SK-N-SH (cell line): ENCODE measurements at regions not wholly inside any gene's neighbourhood (a gene's known extent, or its start where the extent isn't known, plus 50 kb on each side); places are given as distances from the start of the nearest gene placed in this dataset.
"Not testable (repeated sequence)": the region's sequence is repeated elsewhere in the genome, so short reads cannot be mapped to it uniquely, and the experiment has no call there.

Source experiments
- CTCF ChIA-PET: fragments of 300-600, 350-600 bp; formaldehyde crosslinking; extraction: SDS; loops from one replicate; lab custom pipeline; 2021; lab: Yijun Ruan, JAX
- POLR2A ChIA-PET: fragments of 350-600 bp; sonication (Branson Sonifier 250); formaldehyde crosslinking; extraction: SDS; loops from one replicate; lab custom pipeline; 2020; ENCODE audit warnings: antibody characterized with exemption, inconsistent platforms; lab: Yijun Ruan, JAX
- DNase-seq: peaks from one replicate; pipeline ENCODE4 v3.0.0; 2012
- H2AFZ ChIP-seq: fragments of 200-600 bp; sonication (generic); 2 replicates; pipeline ENCODE4 v1.8.1; 2016; ENCODE audit warnings: antibody characterized with exemption, mild to moderate bottlenecking, low read depth
- H3F3A ChIP-seq: fragments of 200-600 bp; sonication (generic); replicated peaks from 2 replicates; pipeline ENCODE3; 2016; ENCODE audit warnings: antibody characterized with exemption, mild to moderate bottlenecking; ENCODE audit not compliant: insufficient read depth
- H3K27ac ChIP-seq, 2 experiments: fragments of 200-500 bp in 1 of 2; fragments of 200-600 bp in 1 of 2; sonication (Bioruptor generic) in 1 of 2; sonication (generic), shearing (Covaris generic) in 1 of 2; 2 replicates each; pipeline versions ENCODE4 v1.5.1 to v1.6.1; 2014 to 2016; ENCODE audit warnings: low read depth in 2 of 2, inconsistent platforms in 1 of 2, low read length in 1 of 2, mild to moderate bottlenecking in 1 of 2, mixed read lengths in 1 of 2
- H3K27me3 ChIP-seq: fragments of 200-600 bp; sonication (generic), shearing (Covaris generic); 2 replicates; pipeline ENCODE4 v1.6.1; 2016; ENCODE audit warnings: mixed run types; ENCODE audit not compliant: insufficient read depth
- H3K36me3 ChIP-seq, 2 experiments: fragments of 200-500 bp in 1 of 2; fragments of 200-600 bp in 1 of 2; sonication (Bioruptor generic) in 1 of 2; sonication (generic) in 1 of 2; replicated peaks in 1 of 2; 2 replicates each; pipeline versions ENCODE3 to v1.5.1; 2014 to 2016; ENCODE audit warnings: low read length in 1 of 2, mild to moderate bottlenecking in 1 of 2; ENCODE audit not compliant: insufficient read depth in 2 of 2, control insufficient read depth in 1 of 2
- H3K4me1 ChIP-seq, 2 experiments: fragments of 200-500 bp in 1 of 2; fragments of 200-600 bp in 1 of 2; sonication (Bioruptor generic) in 1 of 2; sonication (generic), shearing (Covaris generic) in 1 of 2; 2 replicates each; pipeline versions ENCODE4 v1.5.1 to v1.6.1; 2014 to 2016; ENCODE audit warnings: low read depth in 1 of 2, low read length in 1 of 2, mixed run types in 1 of 2; ENCODE audit not compliant: insufficient read depth in 2 of 2, control insufficient read depth in 1 of 2
- H3K4me2 ChIP-seq: fragments of 200-600 bp; sonication (generic), shearing (Covaris generic); 2 replicates; pipeline ENCODE4 v1.6.1; 2017; ENCODE audit warnings: mixed run types
- H3K4me3 ChIP-seq, 2 experiments: fragments of 200-500 bp in 1 of 2; fragments of 200-600 bp in 1 of 2; sonication (Bioruptor generic) in 1 of 2; sonication (generic), shearing (Covaris generic) in 1 of 2; 2 replicates each; pipeline versions ENCODE4 v1.5.1 to v1.8.1; 2014 to 2016; ENCODE audit warnings: low read depth in 2 of 2, inconsistent platforms in 1 of 2, low read length in 1 of 2, mild to moderate bottlenecking in 1 of 2, mixed read lengths in 1 of 2, moderate library complexity in 1 of 2
- H3K79me2 ChIP-seq: fragments of 200-600 bp; sonication (generic); 2 replicates; pipeline ENCODE4 v1.8.1; 2017; ENCODE audit warnings: mild to moderate bottlenecking; ENCODE audit not compliant: insufficient read depth
- H3K9ac ChIP-seq: fragments of 200-600 bp; sonication (generic); 2 replicates; pipeline ENCODE4 v1.6.1; 2017; ENCODE audit warnings: mixed run types
- H3K9me2 ChIP-seq: fragments of 200-600 bp; sonication (generic); 2 replicates; pipeline ENCODE4 v1.6.1; 2017; ENCODE audit warnings: mixed run types
- H3K9me3 ChIP-seq: fragments of 200-600 bp; sonication (generic); 2 replicates; pipeline ENCODE4 v1.6.1; 2017; ENCODE audit warnings: mixed run types, mild to moderate bottlenecking, moderate library complexity
- H4K20me1 ChIP-seq: fragments of 200-600 bp; sonication (generic); 2 replicates; pipeline ENCODE4 v1.6.1; 2017; ENCODE audit warnings: mild to moderate bottlenecking, mixed run types; ENCODE audit not compliant: insufficient read depth
- CHD2 ChIP-seq: fragments of 150-350 bp; IDR thresholded peaks from 2 replicates; pipeline ENCODE4 v1.6.1; 2018; ENCODE audit warnings: low read length; ENCODE audit not compliant: partially characterized antibody
- EZH2phosphoT487 ChIP-seq: fragments of 200-600 bp; sonication (generic); IDR thresholded peaks from 2 replicates; pipeline ENCODE4 v1.6.1; 2017; ENCODE audit warnings: low read depth, mixed run types, mild to moderate bottlenecking, antibody characterized with exemption, moderate library complexity, borderline replicate concordance
- GATA2 ChIP-seq: sonication (generic); formaldehyde crosslinking; IDR thresholded peaks from 2 replicates; pipeline ENCODE4 v1.5.0; 2020; ENCODE audit warnings: mild to moderate bottlenecking, missing genetic modification reagents
- MXI1 ChIP-seq: IDR thresholded peaks from 2 replicates; pipeline ENCODE4 v1.6.1; 2012; ENCODE audit warnings: mild to moderate bottlenecking, low read depth, low read length, improper control_type of control experiment
- POLR2AphosphoS5 ChIP-seq: IDR thresholded peaks from 2 replicates; pipeline ENCODE4 v1.6.1; 2012; ENCODE audit warnings: low read depth, low read length
- RAD21 ChIP-seq: IDR thresholded peaks from 2 replicates; pipeline ENCODE4 v1.6.1; 2012; ENCODE audit warnings: mild to moderate bottlenecking, low read length
- RCOR1 ChIP-seq: fragments of 150-350 bp; IDR thresholded peaks from 2 replicates; pipeline ENCODE4 v1.6.1; 2017; ENCODE audit warnings: antibody characterized with exemption, low read length
- RFX5 ChIP-seq: IDR thresholded peaks from 2 replicates; pipeline ENCODE4 v1.6.1; 2012; ENCODE audit warnings: mild to moderate bottlenecking, improper control_type of control experiment, low read length
- TAF1 ChIP-seq: IDR thresholded peaks from 2 replicates; pipeline ENCODE4 v1.6.1; 2012; ENCODE audit warnings: low read depth, mild to moderate bottlenecking, low read length, moderate library complexity, borderline replicate concordance
- TCF12 ChIP-seq: IDR thresholded peaks from 2 replicates; pipeline ENCODE4 v1.4.0; 2012
- TEAD4 ChIP-seq: IDR thresholded peaks from 2 replicates; pipeline ENCODE4 v1.4.0; 2012; ENCODE audit warnings: mild to moderate bottlenecking, borderline replicate concordance; ENCODE audit not compliant: insufficient read depth
- USF1 ChIP-seq: IDR thresholded peaks from 2 replicates; pipeline ENCODE4 v1.4.0; 2012; ENCODE audit warnings: low read depth, borderline replicate concordance
- USF2 ChIP-seq: fragments of 150-350 bp; IDR thresholded peaks from 2 replicates; pipeline ENCODE4 v1.6.1; 2017; ENCODE audit warnings: antibody characterized with exemption, low read length, low read depth, borderline replicate concordance
- ZBTB33 ChIP-seq: IDR thresholded peaks from 2 replicates; pipeline ENCODE4 v1.4.0; 2012; ENCODE audit warnings: low read depth, borderline replicate concordance
- WGBS: methylation state at CpG from one replicate; pipeline ENCODE4 v1.1.6; 2017; ENCODE audit warnings: low lambda C conversion rate; 5-methylcytosine and 5-hydroxymethylcytosine counted together

- TF ChIP-seq ZBTB33 (no peak), RCOR1 (no peak), GATA2 (CRISPR knock-in tag) (no peak)
Observed at GRCh38 chr4:134505511-134505910, 303.9 kb upstream of the PABPC4L start (continued).

- no peak overlapping the region for H3K27ac ChIP-seq
- TF ChIP-seq RFX5 (no peak), POLR2AphosphoS5 (no peak), TCF12 (no peak), GATA2 (CRISPR knock-in tag) (no peak)
- no peak overlapping the region for H3K9ac ChIP-seq
- DNase-seq: no peak
- H4K20me1 ChIP-seq: no peaks in the 10 kb centered on the region
- H3F3A ChIP-seq: no peaks in the 10 kb centered on the region
- H3K4me1 ChIP-seq: no peaks in the 10 kb centered on the region
- no peak overlapping the region for H3K4me3 ChIP-seq
- WGBS: 47% methylated on average over 12 of the region's 16 CpGs
- no peaks in the 10 kb centered on the region for H3K36me3 ChIP-seq
- no peak overlapping the region for H3K4me2 ChIP-seq
- H3K27me3 ChIP-seq: no peaks in the 10 kb centered on the region
- H3K9me3 ChIP-seq: no peaks in the 10 kb centered on the region
- ChIA-PET CTCF (interaction anchor here (0.6 kb wide), 1 partner anchor 16 kb away, joined by 4 read pairs; no protein-coding TSS in a partner anchor), POLR2A (no interaction called here)
- no peaks in the 10 kb centered on the region for H3K79me2 ChIP-seq
- no peak overlapping the region for H2AFZ ChIP-seq
- H3K9me2 ChIP-seq: no peaks in the 10 kb centered on the region
Observed at GRCh38 chr4:134501973-134502643, 300.5 kb upstream of the PABPC4L start.

GRCh38 chr4:134501488-134501887 lies 299.9 kb upstream of the PABPC4L start:
- H3K9me3 ChIP-seq, H3K9me2 ChIP-seq, POLR2A ChIA-PET, H3K4me3 ChIP-seq, H3K9ac ChIP-seq, H3K4me2 ChIP-seq, H3K27ac ChIP-seq, H3K27me3 ChIP-seq, H3K36me3 ChIP-seq, H3F3A ChIP-seq, H3K4me1 ChIP-seq, H3K79me2 ChIP-seq, DNase-seq, H4K20me1 ChIP-seq, H2AFZ ChIP-seq: not testable (repeated sequence)
- CTCF ChIA-PET: interaction anchor here (0.6 kb wide), 1 partner anchor 15 kb away, joined by 4 read pairs; no protein-coding TSS in a partner anchor
- 48% methylated on average over 4 of the region's 11 CpGs for WGBS

GRCh38 chr4:134499074-134499473 lies 297.5 kb upstream of the PABPC4L start:
- Histone ChIP-seq H3K4me1 (no peaks in the 10 kb centered on the region), H3K9ac (no peak overlapping the region), H3F3A (no peaks in the 10 kb centered on the region), H3K9me2 (no peaks in the 10 kb centered on the region), H3K79me2 (no peaks in the 10 kb centered on the region), H3K36me3 (no peaks in the 10 kb centered on the region), H3K4me3 (no peak overlapping the region), H3K9me3 (no peaks in the 10 kb centered on the region), H3K4me2 (no peak overlapping the region), H3K27ac (no peak overlapping the region), H4K20me1 (no peaks in the 10 kb centered on the region), H2AFZ (no peak overlapping the region), H3K27me3 (no peaks in the 10 kb centered on the region)
- ChIA-PET POLR2A (no interaction called here), CTCF (no interaction called here)
- DNase-seq: no peak
- 7% methylated on average over 1 of the region's 1 CpG for WGBS
- TF ChIP-seq MXI1 (no peak), USF1 (no peak), RAD21 (no peak), GATA2 (CRISPR knock-in tag) (no peak), CHD2 (no peak), TEAD4 (no peak), USF2 (no peak), TCF12 (no peak), EZH2phosphoT487 (no peak), ZBTB33 (no peak), TAF1 (no peak)
